RPMI8226 (cell line): ENCODE measurements at regions not wholly inside any gene's neighbourhood (a gene's known extent, or its start where the extent isn't known, plus 50 kb on each side); places are given as distances from the start of the nearest gene placed in this dataset.
"Not testable (repeated sequence)": the region's sequence is repeated elsewhere in the genome, so short reads cannot be mapped to it uniquely, and the experiment has no call there.

ENCODE experiments used
- DNase-seq: peaks from one replicate; pipeline ENCODE4 v3.0.0-alpha.2; 2015

DNA sequence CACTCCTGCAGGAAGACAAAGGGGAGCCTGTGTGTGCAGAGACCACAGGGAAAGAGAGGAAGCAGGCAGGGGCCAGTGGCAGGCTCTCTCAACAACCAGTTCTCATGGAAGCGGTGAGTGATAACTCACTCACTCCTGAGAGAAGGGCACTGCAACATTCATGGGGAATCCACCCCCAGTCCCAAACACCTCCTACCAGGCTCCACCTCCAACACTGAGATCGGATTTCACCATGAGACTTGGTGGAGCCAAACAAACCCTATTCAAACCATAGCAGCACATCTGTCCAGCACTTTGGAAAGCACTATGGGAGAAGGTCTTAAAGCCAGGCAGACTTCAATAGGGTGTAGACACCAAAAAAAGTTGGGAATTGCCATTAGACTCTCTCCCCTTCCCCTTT lies 345.7 kb upstream of the SPRED2 start:
- no peak for DNase-seq

DNA sequence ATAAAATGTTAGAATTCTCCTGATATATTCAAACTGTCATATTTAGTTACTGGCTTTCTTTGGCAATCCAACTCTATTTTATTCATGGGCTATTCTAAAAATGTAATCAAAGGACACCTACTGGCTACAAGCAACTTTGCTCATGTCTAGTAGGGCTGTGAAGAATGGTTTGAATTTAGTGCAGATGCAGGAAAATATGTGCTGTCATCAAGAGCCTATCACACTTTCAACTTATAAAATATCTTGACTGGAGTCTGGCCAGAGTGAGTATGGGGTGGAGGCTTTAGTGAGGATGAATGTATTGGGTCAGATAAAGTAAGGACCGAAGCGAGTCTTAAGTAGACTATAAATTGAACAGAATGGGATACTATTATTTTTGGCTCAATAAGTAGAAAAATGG lies 343.4 kb upstream of the SPRED2 start:
- DNase-seq = no peak

DNA sequence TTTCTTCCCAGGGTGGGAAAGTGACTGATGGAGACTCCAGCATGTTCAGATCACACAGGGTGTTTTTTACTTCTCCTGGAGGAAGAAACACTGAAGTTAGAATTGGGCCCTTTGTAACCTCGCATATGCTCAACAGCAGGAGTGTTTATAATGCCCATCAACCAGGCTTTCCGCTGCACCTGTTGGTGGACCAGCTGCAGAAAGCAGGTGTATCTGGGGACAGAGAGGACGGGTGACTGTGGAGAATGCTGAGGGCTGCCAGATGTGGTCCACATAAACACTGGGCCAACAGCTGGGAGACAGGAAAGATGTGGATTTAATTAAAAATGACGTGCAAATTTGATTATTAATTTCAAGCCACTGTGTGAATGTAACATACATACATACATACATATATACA lies 335.5 kb upstream of the SPRED2 start:
- no peak for DNase-seq

GRCh38 chr2:65766768-65767267 lies 334.4 kb upstream of the SPRED2 start:
- DNase-seq = no peak

DNA sequence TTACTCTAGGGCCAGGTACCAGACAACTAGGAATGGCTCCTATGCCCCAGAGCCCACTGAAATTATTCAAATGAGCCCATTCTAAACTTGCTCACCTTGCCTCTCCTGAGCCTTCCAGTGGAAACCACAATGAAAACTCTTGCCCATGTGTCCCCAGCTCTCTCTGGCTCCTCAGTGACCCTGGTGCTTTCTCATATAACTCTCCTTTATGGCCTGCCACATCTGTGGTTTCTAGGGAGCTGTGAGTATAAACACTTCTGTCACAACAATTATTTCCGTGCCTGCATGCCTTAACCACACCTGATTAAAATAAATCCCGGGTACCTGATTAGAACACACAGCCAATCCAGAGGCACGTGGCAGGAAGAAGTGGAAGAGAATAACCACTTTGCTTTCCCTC lies 333.0 kb upstream of the SPRED2 start:
- DNase-seq = no peak

- no peak for DNase-seq
Measured at GRCh38 chr2:65762068-65762467, 329.7 kb upstream of the SPRED2 start.

GRCh38 chr2:65754219-65754618 lies 321.8 kb upstream of the SPRED2 start:
- no peak for DNase-seq

GRCh38 chr2:65751408-65751807 lies 319.0 kb upstream of the SPRED2 start:
- DNase-seq = no peak

DNA sequence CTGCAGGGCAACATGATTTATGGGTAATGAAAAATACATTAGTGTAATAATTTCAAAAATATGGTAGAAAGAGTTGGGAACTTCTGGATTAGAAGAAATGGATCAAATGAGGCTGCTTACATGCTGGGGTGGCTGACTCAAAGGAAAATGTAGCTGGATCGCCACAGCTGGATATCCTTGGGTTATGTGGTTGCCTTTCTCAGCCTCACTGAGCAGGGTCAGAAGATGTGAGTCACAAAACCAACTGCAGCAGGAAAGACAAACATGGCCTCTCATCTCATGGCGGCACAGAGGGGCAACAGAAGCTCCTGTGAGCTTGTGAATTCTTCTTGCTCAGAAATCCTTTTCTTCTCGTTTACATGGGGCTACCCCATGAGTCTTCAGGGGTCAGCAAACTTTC lies 317.1 kb upstream of the SPRED2 start:
- DNase-seq = no peak

GRCh38 chr2:65747875-65748274 lies 315.5 kb upstream of the SPRED2 start:
- DNase-seq = not testable (repeated sequence)

- DNase-seq = no peak
Measured at GRCh38 chr2:65746931-65747675, 314.7 kb upstream of the SPRED2 start.

GRCh38 chr2:65744477-65745200 lies 312.2 kb upstream of the SPRED2 start:
- no peak for DNase-seq

DNA sequence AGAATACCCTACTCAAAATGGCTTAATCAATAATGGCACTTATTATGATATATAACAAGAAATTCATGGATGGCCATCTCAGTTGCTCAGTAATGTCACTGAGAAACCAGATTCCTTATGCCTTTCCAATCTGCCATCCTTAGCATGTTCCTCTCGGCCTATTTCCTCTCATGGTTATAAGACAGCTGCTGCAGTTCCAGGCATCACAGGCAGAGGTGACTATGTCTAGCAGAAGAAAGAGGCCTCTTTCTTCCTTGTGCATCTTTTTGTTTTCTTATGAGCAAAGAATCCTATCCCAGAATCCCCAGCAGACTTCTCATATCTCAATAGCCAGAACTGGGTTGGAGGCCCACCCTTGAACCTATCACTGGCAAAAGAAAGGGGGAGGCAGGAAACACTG lies 310.6 kb upstream of the SPRED2 start:
- no peak for DNase-seq

GRCh38 chr2:65739927-65740326 lies 307.5 kb upstream of the SPRED2 start:
- no peak for DNase-seq

GRCh38 chr2:65737452-65738011 lies 305.1 kb upstream of the SPRED2 start:
- DNase-seq = no peak

DNA sequence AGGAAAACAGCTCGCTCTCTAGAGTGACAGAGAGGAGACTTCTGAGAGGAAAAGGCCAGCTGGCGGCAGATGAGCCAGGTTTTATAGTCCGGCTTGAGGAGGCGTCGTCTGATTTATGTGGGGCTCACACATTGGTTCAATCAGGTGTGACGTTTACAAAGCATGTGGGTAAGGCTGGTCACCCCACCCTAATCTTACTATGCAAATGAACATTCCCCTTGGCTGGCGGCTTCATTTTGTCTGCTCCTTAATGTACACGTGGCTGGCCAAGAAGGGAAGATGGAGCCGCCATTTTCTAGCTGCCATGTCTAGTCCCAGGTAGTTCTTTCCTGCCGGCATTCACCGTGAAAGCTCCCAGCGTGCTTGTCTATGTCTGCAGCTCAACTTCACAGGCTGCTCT lies 299.1 kb upstream of the SPRED2 start:
- DNase-seq = peak; percentile 3

DNA sequence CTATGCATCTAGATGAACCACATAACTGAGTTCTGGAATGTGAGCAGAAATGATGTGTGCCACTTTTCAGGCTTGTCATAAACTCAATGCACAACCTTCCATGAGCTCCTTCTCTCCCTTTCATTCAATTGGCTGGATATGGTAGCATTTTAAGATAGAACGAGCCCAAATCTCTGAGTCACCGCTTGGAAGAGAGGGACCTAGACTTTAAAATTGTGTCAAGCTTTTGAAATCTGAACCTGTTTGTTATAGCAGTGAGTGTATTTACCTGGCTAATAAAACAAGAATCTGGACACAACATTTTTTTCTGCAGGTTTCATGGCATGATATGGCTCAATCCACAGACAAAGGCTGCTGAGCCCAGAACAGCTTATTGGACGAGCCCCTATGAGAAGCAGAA lies 297.8 kb upstream of the SPRED2 start:
- no peak for DNase-seq

DNA sequence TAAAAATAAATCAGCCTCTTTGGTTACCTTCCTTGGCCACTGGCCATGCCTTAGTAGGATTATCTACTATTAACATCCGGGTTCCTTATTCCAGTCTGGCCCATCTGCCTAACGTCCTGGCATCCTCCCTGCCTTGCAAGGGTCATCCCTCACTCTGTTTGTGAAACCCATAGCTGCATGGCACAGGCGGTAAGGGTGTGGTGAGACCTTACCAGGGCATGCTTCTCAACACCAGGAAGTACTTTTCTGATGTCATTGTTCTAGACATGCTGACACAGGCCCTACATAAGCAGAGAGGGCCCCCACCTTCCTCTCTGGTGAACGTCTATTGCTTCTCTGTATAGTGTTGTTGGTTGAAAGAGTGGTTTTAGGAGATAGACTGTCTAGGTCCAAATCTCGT lies 296.8 kb upstream of the SPRED2 start:
- DNase-seq = no peak

- no peak for DNase-seq
Measured at GRCh38 chr2:65728477-65729180, 296.2 kb upstream of the SPRED2 start.

DNA sequence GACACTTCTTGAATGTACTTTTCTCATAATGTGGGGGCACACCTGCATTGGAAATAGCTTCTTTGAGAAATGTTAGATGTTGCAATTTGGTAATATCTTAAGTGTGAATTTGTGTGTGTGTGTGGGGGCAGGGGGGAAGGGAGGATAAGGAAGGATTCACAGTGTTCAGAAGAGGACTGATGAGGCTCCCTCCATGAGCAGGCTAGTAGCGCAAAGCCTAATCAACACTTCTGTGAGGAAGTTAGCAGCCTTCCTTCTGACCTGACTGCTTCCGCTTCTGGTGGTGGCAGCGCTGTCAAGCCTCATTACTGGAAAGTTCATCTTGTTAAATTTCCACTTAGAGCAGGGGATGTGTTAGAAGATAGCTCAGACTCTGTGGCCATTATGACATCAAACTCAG lies 295.4 kb upstream of the SPRED2 start:
- no peak for DNase-seq

DNA sequence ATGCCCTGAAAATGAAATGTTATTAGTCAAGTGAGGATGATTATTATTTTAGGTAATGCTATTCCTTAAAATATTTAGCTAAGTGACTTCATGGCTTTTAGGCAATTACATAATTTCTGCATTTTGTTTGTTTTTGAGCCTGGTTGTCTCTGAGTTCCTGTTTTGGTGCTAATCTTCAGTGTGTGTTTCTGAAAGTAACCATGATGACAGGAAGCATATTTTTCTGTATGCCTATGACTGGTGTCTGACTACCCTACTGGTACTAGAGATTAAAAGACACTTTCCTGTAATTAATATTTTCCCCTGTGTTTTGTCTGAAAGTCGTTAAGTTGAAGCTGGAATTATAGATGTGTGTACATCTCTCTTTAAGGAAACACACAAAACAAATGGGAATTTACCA lies 295.0 kb upstream of the SPRED2 start:
- DNase-seq = no peak

DNA sequence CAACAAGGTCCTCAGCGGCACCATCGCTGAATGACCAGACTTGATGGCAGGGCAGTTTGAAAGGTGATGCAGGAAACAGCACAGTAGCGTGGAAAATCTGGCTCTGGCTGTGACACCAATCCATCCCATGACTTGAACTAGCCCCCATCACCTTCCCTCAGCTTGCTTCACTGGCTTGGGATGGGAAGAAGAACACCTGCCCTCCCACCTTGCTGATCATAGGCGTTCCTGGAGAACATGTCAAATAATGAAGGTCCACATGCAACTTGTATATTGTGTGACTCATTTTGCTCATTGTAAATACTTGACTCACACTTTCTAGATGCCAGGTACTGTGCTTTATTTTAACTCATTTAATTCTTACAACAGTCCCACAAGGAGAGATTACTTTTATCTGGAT lies 292.4 kb upstream of the SPRED2 start:
- DNase-seq = no peak

DNA sequence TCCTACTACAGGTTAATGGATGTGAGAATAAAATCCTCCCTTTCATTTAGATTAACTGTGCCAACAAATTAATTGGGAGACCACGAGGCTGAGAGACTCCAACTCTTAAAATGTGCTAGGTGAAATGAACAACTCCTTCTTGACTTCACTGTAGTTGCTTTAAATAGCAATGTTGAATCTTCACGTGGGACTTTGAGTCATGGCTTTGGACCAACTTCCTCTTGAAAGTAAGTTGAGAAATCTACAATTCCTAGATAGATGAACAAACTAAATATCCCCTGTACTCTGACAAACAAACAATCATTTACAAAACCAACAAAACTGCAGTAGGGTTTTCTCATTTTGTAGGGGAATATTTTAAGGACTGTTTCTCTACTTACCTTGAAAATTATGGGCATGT lies 291.9 kb upstream of the SPRED2 start:
- no peak for DNase-seq
